Activated naive CD8-positive, alpha-beta T cell treated with anti-CD3 and anti-CD28 coated beads for 36 hours (primary cell): ENCODE measurements at regions not wholly inside any gene's neighbourhood (a gene's known extent, or its start where the extent isn't known, plus 50 kb on each side); places are given as distances from the start of the nearest gene placed in this dataset.

ENCODE experiments used
- DNase-seq: peaks from one replicate; pipeline ENCODE4 v3.0.0; 2021
- H3K27ac Mint-ChIP-seq: one replicate; pipeline ENCODE4 v1.8.0; 2022; ENCODE audit warnings: mild to moderate bottlenecking, moderate library complexity, mixed read lengths
- H3K27me3 Mint-ChIP-seq: one replicate; pipeline ENCODE4 v1.8.0; 2022; ENCODE audit warnings: mild to moderate bottlenecking, mixed read lengths
- H3K36me3 Mint-ChIP-seq: one replicate; pipeline ENCODE4 v1.8.0; 2021; ENCODE audit warnings: mild to moderate bottlenecking, mixed read lengths
- H3K4me1 Mint-ChIP-seq: one replicate; pipeline ENCODE4 v1.8.0; 2021; ENCODE audit warnings: mixed read lengths
- H3K4me3 Mint-ChIP-seq: one replicate; pipeline ENCODE4 v1.8.0; 2022; ENCODE audit warnings: mild to moderate bottlenecking, moderate library complexity, mixed read lengths
- H3K9me3 Mint-ChIP-seq: one replicate; pipeline ENCODE4 v1.8.0; 2022; ENCODE audit warnings: mixed read lengths

GRCh38 chr17:51563961-51564360 is 303.6 kb downstream of the UTP18 start:
- no peaks in the 10 kb centered on the region for H3K4me1 Mint-ChIP-seq
- no peak overlapping the region for H3K4me3 Mint-ChIP-seq
- no peaks in the 10 kb centered on the region for H3K9me3 Mint-ChIP-seq
- no peak for DNase-seq
- H3K27me3 Mint-ChIP-seq, result peaks cover 24% of the 10 kb centered on the region
- no peaks in the 10 kb centered on the region for H3K36me3 Mint-ChIP-seq
- no peak overlapping the region for H3K27ac Mint-ChIP-seq

GRCh38 chr17:51572115-51572514 is 311.8 kb downstream of the UTP18 start:
- Mint-ChIP-seq H3K27me3 (peaks cover 22% of the 10 kb centered on the region), H3K4me1 (no peaks in the 10 kb centered on the region), H3K36me3 (no peaks in the 10 kb centered on the region), H3K9me3 (peaks cover 2% of the 10 kb centered on the region), H3K4me3 (no peak overlapping the region), H3K27ac (no peak overlapping the region)
- no peak for DNase-seq
